Skin epidermis (tissue), 12 donors: ENCODE measurements at regions not wholly inside any gene's neighbourhood (a gene's known extent, or its start where the extent isn't known, plus 50 kb on each side); places are given as distances from the start of the nearest gene placed in this dataset.

ENCODE experiments used
- H3K27ac ChIP-seq, 21 experiments: fragments of 200-600 bp; sonication (generic) in 11 of 21; one replicate each; pipeline ENCODE4 v1.5.0; 2020; ENCODE audit warnings: mild to moderate bottlenecking in 3 of 21, inconsistent platforms in 2 of 21, moderate library complexity in 2 of 21
- H3K4me3 ChIP-seq, 7 experiments: fragments of 200-600 bp; sonication (generic) in 2 of 7; one replicate each; pipeline ENCODE4 v1.5.0; 2020; ENCODE audit warnings: inconsistent platforms in 2 of 7, mild to moderate bottlenecking in 2 of 7, moderate library complexity in 1 of 7

- H3K4me3 ChIP-seq, result no peak overlapping the region
- H3K27ac ChIP-seq, result no peak overlapping the region
Observed at GRCh38 chr22:47604563-47604962, 842.1 kb downstream of the TBC1D22A start.

GRCh38 chr22:47602732-47603131 lies 840.3 kb downstream of the TBC1D22A start:
- Histone ChIP-seq H3K4me3 (no peak overlapping the region), H3K27ac (no peak overlapping the region)

- H3K4me3 ChIP-seq, result no peak overlapping the region
- no peak overlapping the region for H3K27ac ChIP-seq
Observed at GRCh38 chr22:47601666-47602065, 839.2 kb downstream of the TBC1D22A start.

- H3K27ac ChIP-seq, result no peak overlapping the region
- no peak overlapping the region for H3K4me3 ChIP-seq
Observed at GRCh38 chr22:47600791-47601625, 838.6 kb downstream of the TBC1D22A start.

GRCh38 chr22:47600281-47600680 lies 837.8 kb downstream of the TBC1D22A start:
- Histone ChIP-seq H3K4me3 (no peak overlapping the region), H3K27ac (no peak overlapping the region)

- H3K4me3 ChIP-seq, result no peak overlapping the region
- no peak overlapping the region for H3K27ac ChIP-seq
Observed at GRCh38 chr22:47599753-47600152, 837.3 kb downstream of the TBC1D22A start.

GRCh38 chr22:47598864-47599263 lies 836.4 kb downstream of the TBC1D22A start:
- no peak overlapping the region for H3K4me3 ChIP-seq
- H3K27ac ChIP-seq, result no peak overlapping the region

GRCh38 chr22:47597041-47597440 lies 834.6 kb downstream of the TBC1D22A start:
- Histone ChIP-seq H3K4me3 (no peak overlapping the region), H3K27ac (no peak overlapping the region)

- H3K4me3 ChIP-seq, result no peak overlapping the region
- H3K27ac ChIP-seq, result no peak overlapping the region
Observed at GRCh38 chr22:47596176-47596690, 833.8 kb downstream of the TBC1D22A start.

- Histone ChIP-seq H3K4me3 (no peak overlapping the region), H3K27ac (no peak overlapping the region)
Observed at GRCh38 chr22:47594836-47595521, 832.5 kb downstream of the TBC1D22A start.

- H3K4me3 ChIP-seq, result no peak overlapping the region
- H3K27ac ChIP-seq, result no peak overlapping the region
Observed at GRCh38 chr22:47593911-47594311, 831.5 kb downstream of the TBC1D22A start.

GRCh38 chr22:47593291-47593690 lies 830.8 kb downstream of the TBC1D22A start:
- H3K4me3 ChIP-seq, result no peak overlapping the region
- no peak overlapping the region for H3K27ac ChIP-seq

GRCh38 chr22:47592791-47593190 lies 830.3 kb downstream of the TBC1D22A start:
- no peak overlapping the region for H3K4me3 ChIP-seq

GRCh38 chr22:47591709-47592108 lies 829.3 kb downstream of the TBC1D22A start:
- H3K27ac ChIP-seq, result no peak overlapping the region
- H3K4me3 ChIP-seq, result no peak overlapping the region

More at GRCh38 chr22:47592791-47593190, 830.3 kb downstream of the TBC1D22A start:
- H3K27ac ChIP-seq, result no peak overlapping the region

GRCh38 chr22:47591016-47591415 lies 828.6 kb downstream of the TBC1D22A start:
- Histone ChIP-seq H3K4me3 (no peak overlapping the region), H3K27ac (no peak overlapping the region)

GRCh38 chr22:47589271-47590250 lies 827.1 kb downstream of the TBC1D22A start:
- Histone ChIP-seq H3K4me3 (no peak overlapping the region), H3K27ac (no peak overlapping the region)

- Histone ChIP-seq H3K27ac (no peak overlapping the region), H3K4me3 (no peak overlapping the region)
Observed at GRCh38 chr22:47588578-47588960, 826.1 kb downstream of the TBC1D22A start.

GRCh38 chr22:47587861-47588577 lies 825.6 kb downstream of the TBC1D22A start:
- Histone ChIP-seq H3K27ac (no peak overlapping the region), H3K4me3 (no peak overlapping the region)

- Histone ChIP-seq H3K4me3 (no peak overlapping the region), H3K27ac (no peak overlapping the region)
Observed at GRCh38 chr22:47587361-47587760, 824.9 kb downstream of the TBC1D22A start.
